Ovary (tissue), 3 donors: ENCODE measurements at regions not wholly inside any gene's neighbourhood (a gene's known extent, or its start where the extent isn't known, plus 50 kb on each side); places are given as distances from the start of the nearest gene placed in this dataset.

Source experiments
- CTCF ChIP-seq, 3 donors: fragments of 450-650 bp in 2 of 3; fragments of 200-600 bp in 1 of 3; IDR thresholded peaks; one replicate each; pipeline versions ENCODE4 v1.5.1 to v1.8.0; 2016 to 2022; ENCODE audit warnings: antibody characterized with exemption in 3 of 3, mild to moderate bottlenecking in 1 of 3
- EP300 ChIP-seq: sonication (generic); formaldehyde crosslinking; IDR thresholded peaks from one replicate; pipeline ENCODE4 v1.6.1; 2017; ENCODE audit warnings: antibody characterized with exemption
- POLR2A ChIP-seq: fragments of 450-650 bp; IDR thresholded peaks from one replicate; pipeline ENCODE4 v1.6.1; 2017; ENCODE audit warnings: antibody characterized with exemption, mild to moderate bottlenecking, moderate library complexity
- donor health status: DM: no; HTN: no; CAD: no.

- TF ChIP-seq CTCF (IDR thresholded peaks at IDR 0.05) = no peak
- TF ChIP-seq POLR2A = no peak
- TF ChIP-seq EP300 = no peak
Observed at GRCh38 chr2:195428673-195429072, 228.4 kb upstream of the SLC39A10 start.
